Panc1 (cell line): ENCODE measurements at regions not wholly inside any gene's neighbourhood (a gene's known extent, or its start where the extent isn't known, plus 50 kb on each side); places are given as distances from the start of the nearest gene placed in this dataset.

ENCODE experiments used
- ATAC-seq: fragments of 200-7000 bp; cut with Tn5 transposase; 2 replicates; pipeline ENCODE4 v1.9.1; 2020; ENCODE audit warnings: mild to moderate bottlenecking, moderate library complexity
- BruUV-seq: library from RNA; stranded (reverse); fragments of 400-500 nt; replicated peaks from 2 replicates; lab custom pipeline; 2021; lab: Mats Ljungman, UMichigan
- CTCF ChIA-PET: fragments of 300-600 bp; sonication (Branson Sonifier 250); formaldehyde crosslinking; loops from one replicate; lab custom pipeline; 2022; ENCODE audit warnings: antibody characterized with exemption; lab: Charles Lee
- POLR2A ChIA-PET: fragments of 300-600 bp; sonication (Branson Sonifier 250); formaldehyde crosslinking; loops from one replicate; lab custom pipeline; 2022; ENCODE audit warnings: antibody characterized with exemption; lab: Charles Lee
- DNase-seq: peaks from one replicate; pipeline ENCODE4 v3.0.0-alpha.2; 2010; ENCODE audit warnings: low read depth, low spot score
- H3K27ac ChIP-seq: 2 replicates; pipeline ENCODE4 v1.5.1; 2011; ENCODE audit warnings: mild to moderate bottlenecking, low read length, inconsistent platforms
- H3K27me3 ChIP-seq: fragments of 200-500 bp; sonication (Bioruptor generic); 2 replicates; pipeline ENCODE4 v1.6.0; 2014; ENCODE audit warnings: low read length, inconsistent platforms; ENCODE audit not compliant: control insufficient read depth, insufficient read depth
- H3K36me3 ChIP-seq: fragments of 200-500 bp; sonication (Bioruptor generic); 2 replicates; pipeline ENCODE4 v1.5.1; 2014; ENCODE audit warnings: inconsistent platforms, mild to moderate bottlenecking, low read length, moderate library complexity; ENCODE audit not compliant: control insufficient read depth, insufficient read depth
- H3K4me1 ChIP-seq: 2 replicates; pipeline ENCODE4 v1.5.1; 2011; ENCODE audit warnings: inconsistent platforms, mild to moderate bottlenecking, low read length, moderate library complexity; ENCODE audit not compliant: control insufficient read depth, insufficient read depth
- H3K4me3 ChIP-seq, 2 experiments: 2 replicates each; pipeline ENCODE4 v1.5.1; 2011 to 2012; ENCODE audit warnings: low read depth in 2 of 2, low read length in 2 of 2, mild to moderate bottlenecking in 2 of 2, inconsistent platforms in 1 of 2, moderate library complexity in 1 of 2
- H3K9me3 ChIP-seq: fragments of 200-500 bp; sonication (Bioruptor generic); 2 replicates; pipeline ENCODE4 v1.5.1; 2014; ENCODE audit warnings: low read depth, mild to moderate bottlenecking, inconsistent platforms, low read length, moderate library complexity; ENCODE audit not compliant: control insufficient read depth, insufficient read depth
- POLR2AphosphoS5 ChIP-seq: IDR thresholded peaks from 2 replicates; pipeline ENCODE4 v1.6.1; 2012; ENCODE audit warnings: mild to moderate bottlenecking, low read depth, low read length, moderate library complexity
- SIN3A ChIP-seq: IDR thresholded peaks from 2 replicates; pipeline ENCODE4 v1.6.1; 2012; ENCODE audit warnings: low read depth, mild to moderate bottlenecking, low read length, moderate library complexity, borderline replicate concordance; ENCODE audit not compliant: insufficient read depth
- TCF7L2 ChIP-seq: IDR thresholded peaks from 2 replicates; pipeline ENCODE4 v1.6.1; 2011; ENCODE audit warnings: mild to moderate bottlenecking, low read depth, low read length, inconsistent platforms
- in situ Hi-C: cut with HindIII; loops from 2 replicates; pipeline ENCODE4 v1.10.0; 2016; ENCODE audit warnings: low sequenced_read_pairs, low pct_unique_long_range_greater_than_20kb
- intact Hi-C: fragments of 100-400 bp; cut with micrococcal nuclease; formaldehyde crosslinking; loops from one replicate; pipeline ENCODE4 v1.10.0; 2022; ENCODE audit not compliant: unreplicated experiment
- TF ChIP-seq, protein P1 (sequence below): fragments of 450-650 bp; IDR thresholded peaks from 2 replicates; pipeline ENCODE4 v1.5.1; 2017; ENCODE audit warnings: mild to moderate bottlenecking
- TF ChIP-seq, protein P2 (sequence below), 2 experiments: IDR thresholded peaks; 2 replicates each; pipeline ENCODE4 v1.6.1; 2011 to 2012; ENCODE audit warnings: low read depth in 2 of 2, control low read depth in 1 of 2, low read length in 1 of 2, mild to moderate bottlenecking in 1 of 2, moderate library complexity in 1 of 2; ENCODE audit not compliant: insufficient read depth in 1 of 2

DNA sequence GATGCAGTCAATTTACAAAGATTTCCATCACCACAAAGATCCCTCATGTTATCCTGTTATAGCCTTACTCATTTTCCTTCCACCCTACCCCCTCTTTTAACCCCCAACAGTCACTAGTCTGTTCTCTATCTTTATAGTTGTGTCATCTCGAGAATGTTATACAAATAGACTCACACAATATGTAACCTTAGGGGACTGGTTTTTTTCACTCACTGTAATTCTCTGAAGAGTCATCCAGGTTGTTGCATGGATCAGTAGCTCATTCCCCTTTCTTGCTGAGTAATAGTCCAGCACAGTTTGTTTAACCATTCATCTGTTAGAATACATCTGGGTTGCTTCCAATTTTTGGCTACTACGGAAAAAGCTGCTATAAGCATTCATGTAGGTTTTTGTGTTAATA is 121.1 kb upstream of the PDE1C start:
- BruUV-seq: no TSS peak
- POLR2A ChIA-PET: no interaction called here
- in situ Hi-C loops: no loop called here

DNA sequence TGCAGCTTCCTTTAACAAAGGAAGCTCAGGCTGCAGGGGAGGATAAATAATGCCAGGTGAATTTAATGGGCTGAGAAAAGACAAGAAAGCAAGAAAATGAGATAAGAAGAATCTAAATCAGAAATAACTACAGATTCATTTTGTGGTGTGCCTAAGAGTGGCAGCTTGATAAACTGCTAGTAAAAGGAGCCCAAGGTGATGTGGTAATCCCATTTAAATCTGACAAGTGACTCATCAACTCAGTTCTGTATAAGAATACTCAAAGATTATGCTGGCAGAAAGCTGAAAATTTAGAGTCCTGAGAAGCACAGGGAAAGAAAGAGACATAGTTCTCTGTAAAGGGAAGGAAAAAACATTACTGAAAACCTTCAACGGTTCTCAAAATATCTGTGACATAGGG is 109.4 kb upstream of the PDE1C start:
- ChIA-PET POLR2A (no interaction called here), CTCF (no interaction called here)
- ATAC-seq: no peak
- intact Hi-C loops (no loop called here), in situ Hi-C loops (no loop called here)
- TF ChIP-seq SIN3A (no peak), POLR2AphosphoS5 (no peak), TCF7L2 (no peak)
- TF ChIP-seq, protein P1, sequence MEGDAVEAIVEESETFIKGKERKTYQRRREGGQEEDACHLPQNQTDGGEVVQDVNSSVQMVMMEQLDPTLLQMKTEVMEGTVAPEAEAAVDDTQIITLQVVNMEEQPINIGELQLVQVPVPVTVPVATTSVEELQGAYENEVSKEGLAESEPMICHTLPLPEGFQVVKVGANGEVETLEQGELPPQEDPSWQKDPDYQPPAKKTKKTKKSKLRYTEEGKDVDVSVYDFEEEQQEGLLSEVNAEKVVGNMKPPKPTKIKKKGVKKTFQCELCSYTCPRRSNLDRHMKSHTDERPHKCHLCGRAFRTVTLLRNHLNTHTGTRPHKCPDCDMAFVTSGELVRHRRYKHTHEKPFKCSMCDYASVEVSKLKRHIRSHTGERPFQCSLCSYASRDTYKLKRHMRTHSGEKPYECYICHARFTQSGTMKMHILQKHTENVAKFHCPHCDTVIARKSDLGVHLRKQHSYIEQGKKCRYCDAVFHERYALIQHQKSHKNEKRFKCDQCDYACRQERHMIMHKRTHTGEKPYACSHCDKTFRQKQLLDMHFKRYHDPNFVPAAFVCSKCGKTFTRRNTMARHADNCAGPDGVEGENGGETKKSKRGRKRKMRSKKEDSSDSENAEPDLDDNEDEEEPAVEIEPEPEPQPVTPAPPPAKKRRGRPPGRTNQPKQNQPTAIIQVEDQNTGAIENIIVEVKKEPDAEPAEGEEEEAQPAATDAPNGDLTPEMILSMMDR: no peak
- TF ChIP-seq, protein P2, sequence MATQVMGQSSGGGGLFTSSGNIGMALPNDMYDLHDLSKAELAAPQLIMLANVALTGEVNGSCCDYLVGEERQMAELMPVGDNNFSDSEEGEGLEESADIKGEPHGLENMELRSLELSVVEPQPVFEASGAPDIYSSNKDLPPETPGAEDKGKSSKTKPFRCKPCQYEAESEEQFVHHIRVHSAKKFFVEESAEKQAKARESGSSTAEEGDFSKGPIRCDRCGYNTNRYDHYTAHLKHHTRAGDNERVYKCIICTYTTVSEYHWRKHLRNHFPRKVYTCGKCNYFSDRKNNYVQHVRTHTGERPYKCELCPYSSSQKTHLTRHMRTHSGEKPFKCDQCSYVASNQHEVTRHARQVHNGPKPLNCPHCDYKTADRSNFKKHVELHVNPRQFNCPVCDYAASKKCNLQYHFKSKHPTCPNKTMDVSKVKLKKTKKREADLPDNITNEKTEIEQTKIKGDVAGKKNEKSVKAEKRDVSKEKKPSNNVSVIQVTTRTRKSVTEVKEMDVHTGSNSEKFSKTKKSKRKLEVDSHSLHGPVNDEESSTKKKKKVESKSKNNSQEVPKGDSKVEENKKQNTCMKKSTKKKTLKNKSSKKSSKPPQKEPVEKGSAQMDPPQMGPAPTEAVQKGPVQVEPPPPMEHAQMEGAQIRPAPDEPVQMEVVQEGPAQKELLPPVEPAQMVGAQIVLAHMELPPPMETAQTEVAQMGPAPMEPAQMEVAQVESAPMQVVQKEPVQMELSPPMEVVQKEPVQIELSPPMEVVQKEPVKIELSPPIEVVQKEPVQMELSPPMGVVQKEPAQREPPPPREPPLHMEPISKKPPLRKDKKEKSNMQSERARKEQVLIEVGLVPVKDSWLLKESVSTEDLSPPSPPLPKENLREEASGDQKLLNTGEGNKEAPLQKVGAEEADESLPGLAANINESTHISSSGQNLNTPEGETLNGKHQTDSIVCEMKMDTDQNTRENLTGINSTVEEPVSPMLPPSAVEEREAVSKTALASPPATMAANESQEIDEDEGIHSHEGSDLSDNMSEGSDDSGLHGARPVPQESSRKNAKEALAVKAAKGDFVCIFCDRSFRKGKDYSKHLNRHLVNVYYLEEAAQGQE (IDR thresholded peaks at IDR 0.05; ENCODE audit: insufficient read depth in 1 of 2, low read depth in 2 of 2, low read length in 1 of 2): no peak
- Histone ChIP-seq H3K36me3 (no peaks in the 10 kb centered on the region), H3K9me3 (no peaks in the 10 kb centered on the region), H3K4me1 (no peaks in the 10 kb centered on the region), H3K4me3 (no peak overlapping the region), H3K27me3 (no peaks in the 10 kb centered on the region), H3K27ac (no peak overlapping the region)
- no TSS peak for BruUV-seq
- no peak for DNase-seq

More for the DNA sequence above, 121.1 kb upstream of the PDE1C start:
- no peaks in the 10 kb centered on the region for H3K4me1 ChIP-seq
- H3K4me3 ChIP-seq: no peak overlapping the region
- CTCF ChIA-PET: no interaction called here
- H3K36me3 ChIP-seq: no peaks in the 10 kb centered on the region
- no peak for ATAC-seq
- no peak overlapping the region for H3K27ac ChIP-seq
- TF ChIP-seq SIN3A: no peak
- intact Hi-C loops: no loop called here
- peaks cover 9% of the 10 kb centered on the region for H3K9me3 ChIP-seq
- H3K27me3 ChIP-seq: no peaks in the 10 kb centered on the region
- no peak for DNase-seq

DNA sequence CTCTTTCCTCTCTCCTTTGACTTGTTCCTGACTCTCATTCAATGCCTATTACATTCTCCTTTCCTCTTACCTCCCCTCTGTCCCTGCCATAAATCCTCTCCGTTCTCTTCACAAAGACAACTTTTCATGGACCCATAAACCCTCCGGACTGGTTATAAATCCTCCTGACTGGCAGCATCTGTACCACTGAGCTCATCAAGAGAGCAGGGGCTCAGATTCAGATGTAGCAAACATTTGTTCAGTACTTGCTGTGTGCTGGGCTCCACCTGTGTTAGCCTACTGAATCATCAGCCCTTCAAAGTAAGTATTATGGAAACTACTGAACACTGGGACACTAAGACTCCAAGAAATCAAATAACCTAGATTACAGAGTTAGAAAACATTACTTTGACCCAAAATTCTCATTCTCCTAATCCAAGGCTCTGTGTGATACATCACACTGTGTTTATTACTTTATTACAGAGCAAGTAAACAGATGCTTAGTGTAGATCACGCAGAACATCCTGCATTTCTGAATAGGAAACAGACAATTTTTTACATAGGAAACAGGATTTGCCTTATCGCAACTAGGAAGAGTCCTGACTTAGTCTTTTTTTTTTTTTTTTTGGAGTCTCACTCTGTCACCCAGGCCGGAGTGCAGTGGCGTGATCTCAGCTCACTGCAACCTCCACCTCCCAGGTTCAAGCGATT is 108.6 kb upstream of the PDE1C start:
- POLR2A ChIA-PET: no interaction called here
- ATAC-seq: no peak
- CTCF ChIA-PET: no interaction called here

More for the DNA sequence above, 108.6 kb upstream of the PDE1C start:
- no peaks in the 10 kb centered on the region for H3K27me3 ChIP-seq
- in situ Hi-C loops: no loop called here
- no peak for TF ChIP-seq SIN3A
- H3K27ac ChIP-seq: no peak overlapping the region
- intact Hi-C loops: no loop called here
- DNase-seq: no peak
- no TSS peak for BruUV-seq
- no peaks in the 10 kb centered on the region for H3K9me3 ChIP-seq
- no peaks in the 10 kb centered on the region for H3K4me1 ChIP-seq
- H3K36me3 ChIP-seq: no peaks in the 10 kb centered on the region
- H3K4me3 ChIP-seq: no peak overlapping the region
